Liver (tissue), 3 donors: ENCODE measurements at regions not wholly inside any gene's neighbourhood (a gene's known extent, or its start where the extent isn't known, plus 50 kb on each side); places are given as distances from the start of the nearest gene placed in this dataset.

Experiments
- ATF3 ChIP-seq: IDR thresholded peaks from 2 replicates; pipeline ENCODE4 v1.6.1; 2016; ENCODE audit warnings: antibody characterized with exemption
- CTCF ChIP-seq: fragments of 150-350 bp; IDR thresholded peaks from 2 replicates; pipeline ENCODE4 v1.5.1; 2017; ENCODE audit warnings: improper control_type of control experiment, low read depth, low read length; ENCODE audit not compliant: missing input control
- EGR1 ChIP-seq, 2 donors: IDR thresholded peaks; 2 replicates each; pipeline ENCODE4 v1.6.1; 2016 to 2018; ENCODE audit warnings: antibody characterized with exemption in 2 of 2, low read depth in 2 of 2
- FOXA2 ChIP-seq: IDR thresholded peaks from 2 replicates; pipeline ENCODE4 v1.6.1; 2016; ENCODE audit warnings: antibody characterized with exemption
- GABPA ChIP-seq, 2 donors: IDR thresholded peaks in 1 of 2; conservative IDR thresholded peaks in 1 of 2; 2 replicates each; pipeline ENCODE4 v1.6.1; 2016; ENCODE audit warnings: antibody characterized with exemption in 2 of 2, mild to moderate bottlenecking in 1 of 2, moderate library complexity in 1 of 2
- HNF4A ChIP-seq, 2 donors: conservative IDR thresholded peaks; 2 replicates each; pipeline ENCODE4 v1.6.1; 2016; ENCODE audit warnings: antibody characterized with exemption in 2 of 2, mild to moderate bottlenecking in 2 of 2
- JUND ChIP-seq, 2 donors: IDR thresholded peaks; 2 replicates each; pipeline ENCODE4 v1.6.1; 2016; ENCODE audit warnings: antibody characterized with exemption in 2 of 2
- MAX ChIP-seq: IDR thresholded peaks from 2 replicates; pipeline ENCODE4 v1.6.1; 2016; ENCODE audit warnings: antibody characterized with exemption
- RAD21 ChIP-seq, 2 donors: IDR thresholded peaks; 2 replicates each; pipeline ENCODE4 v1.6.1; 2016; ENCODE audit warnings: antibody characterized with exemption in 2 of 2, mild to moderate bottlenecking in 2 of 2
- REST ChIP-seq: IDR thresholded peaks from 2 replicates; pipeline ENCODE4 v1.6.1; 2016; ENCODE audit warnings: antibody characterized with exemption, mild to moderate bottlenecking
- RXRA ChIP-seq, 2 donors: IDR thresholded peaks; 2 replicates each; pipeline ENCODE4 v1.6.1; 2017 to 2018; ENCODE audit warnings: antibody characterized with exemption in 2 of 2, mild to moderate bottlenecking in 1 of 2
- TAF1 ChIP-seq: conservative IDR thresholded peaks from 2 replicates; pipeline ENCODE4 v1.6.1; 2016; ENCODE audit warnings: antibody characterized with exemption, mild to moderate bottlenecking
- YY1 ChIP-seq: IDR thresholded peaks from 2 replicates; pipeline ENCODE4 v1.6.1; 2016; ENCODE audit warnings: antibody characterized with exemption, mild to moderate bottlenecking
- ZBTB33 ChIP-seq: IDR thresholded peaks from 2 replicates; pipeline ENCODE4 v1.6.1; 2016; ENCODE audit warnings: antibody characterized with exemption
- donor health status: healthy.
- donor health status: healthy.

GRCh38 chr2:51758081-51758480, 726.1 kb upstream of the NRXN1 start:
- TF ChIP-seq EGR1 (IDR thresholded peaks at IDR 0.05; ENCODE audit: low read depth in 2 of 2) (no peak), JUND (IDR thresholded peaks at IDR 0.05) (no peak), CTCF (no peak), TAF1 (no peak), ATF3 (no peak), YY1 (no peak), ZBTB33 (no peak), MAX (no peak), GABPA (IDR thresholded peaks at IDR 0.05 in 1 of 2, conservative IDR thresholded peaks at IDR 0.05 in 1 of 2) (no peak), REST (no peak), HNF4A (conservative IDR thresholded peaks at IDR 0.05) (no peak), RAD21 (IDR thresholded peaks at IDR 0.05) (no peak), FOXA2 (no peak), RXRA (IDR thresholded peaks at IDR 0.05) (no peak)
